Testis (tissue), 2 donors: ENCODE measurements at regions not wholly inside any gene's neighbourhood (a gene's known extent, or its start where the extent isn't known, plus 50 kb on each side); places are given as distances from the start of the nearest gene placed in this dataset.

Experiments used
- DNase-seq: peaks from one replicate; pipeline ENCODE4 v3.0.0-alpha.2; 2019
- H3K27ac ChIP-seq, 2 donors: fragments of 200-600 bp; sonication (generic); one replicate each; pipeline ENCODE4 v1.5.1; 2019
- H3K27me3 ChIP-seq: fragments of 200-600 bp; sonication (generic); one replicate; pipeline ENCODE4 v1.5.1; 2019
- H3K36me3 ChIP-seq: fragments of 200-600 bp; sonication (generic); one replicate; pipeline ENCODE4 v1.5.1; 2017; ENCODE audit warnings: low read depth; ENCODE audit errors: missing control alignments
- H3K4me1 ChIP-seq: fragments of 200-600 bp; sonication (generic); one replicate; pipeline ENCODE4 v1.5.1; 2019
- H3K4me3 ChIP-seq, 2 donors: fragments of 200-600 bp; sonication (generic); one replicate each; pipeline ENCODE4 v1.5.1; 2017 to 2019
- H3K9me3 ChIP-seq: fragments of 200-600 bp; sonication (generic); one replicate; pipeline ENCODE4 v1.5.1; 2017
- CTCF ChIP-seq, 3 experiments: fragments of 450-650 bp in 2 of 3; fragments of 200-600 bp in 1 of 3; sonication (generic) in 1 of 3; IDR thresholded peaks; one replicate each; pipeline ENCODE4 v1.5.1; 2016 to 2019; ENCODE audit warnings: antibody characterized with exemption in 3 of 3, mild to moderate bottlenecking in 2 of 3, moderate library complexity in 1 of 3
- POLR2A ChIP-seq: fragments of 450-650 bp; IDR thresholded peaks from one replicate; pipeline ENCODE4 v1.6.1; 2017; ENCODE audit warnings: antibody characterized with exemption, mild to moderate bottlenecking, moderate library complexity
- WGBS, 2 donors: methylation state at CpG; one replicate each; pipeline ENCODE4 v1.1.5; 2018; 5-methylcytosine and 5-hydroxymethylcytosine counted together
- intact Hi-C: fragments of 100-400 bp; cut with DNase I; formaldehyde crosslinking; loops from one replicate; pipeline ENCODE4 v1.15.1; 2023; ENCODE audit warnings: low total_unique reads

GRCh38 chr9:115292584-115293279 lies 174.8 kb upstream of the TNC start:
- DNase-seq: no peak
- Histone ChIP-seq H3K4me1 (peaks cover 4% of the 10 kb centered on the region), H3K9me3 (no peaks in the 10 kb centered on the region), H3K27me3 (no peaks in the 10 kb centered on the region), H3K36me3 (no peaks in the 10 kb centered on the region), H3K27ac (no peak overlapping the region), H3K4me3 (no peak overlapping the region)
- intact Hi-C loops: no loop called here
- WGBS, 2 donors: 62% methylated on average over 4 of the region's 4 CpGs
- no peak for TF ChIP-seq CTCF (IDR thresholded peaks at IDR 0.05)
- TF ChIP-seq POLR2A: no peak

- Histone ChIP-seq H3K4me3 (no peak overlapping the region), H3K9me3 (no peaks in the 10 kb centered on the region), H3K36me3 (no peaks in the 10 kb centered on the region), H3K27me3 (no peaks in the 10 kb centered on the region), H3K4me1 (peaks cover 4% of the 10 kb centered on the region), H3K27ac (no peak overlapping the region)
- intact Hi-C loops: no loop called here
- WGBS, 2 donors: 83 to 89% methylated on average over 2 of the region's 2 CpGs
- no peak for DNase-seq
- TF ChIP-seq POLR2A (no peak), CTCF (IDR thresholded peaks at IDR 0.05) (no peak)
Measured at GRCh38 chr9:115295734-115296133, 177.8 kb upstream of the TNC start.

- Histone ChIP-seq H3K27ac (no peak overlapping the region), H3K36me3 (no peaks in the 10 kb centered on the region), H3K9me3 (no peaks in the 10 kb centered on the region), H3K27me3 (no peaks in the 10 kb centered on the region), H3K4me3 (no peak overlapping the region), H3K4me1 (peaks cover 4% of the 10 kb centered on the region)
- TF ChIP-seq CTCF (IDR thresholded peaks at IDR 0.05): no peak
- TF ChIP-seq POLR2A: no peak
- DNase-seq: no peak
- WGBS, 2 donors: 62 to 71% methylated on average over 1 of the region's 1 CpG
- intact Hi-C loops: no loop called here
Measured at GRCh38 chr9:115296831-115297565, 179.0 kb upstream of the TNC start.

GRCh38 chr9:115300116-115300515 lies 182.2 kb upstream of the TNC start:
- intact Hi-C loops: no loop called here
- H3K4me1 ChIP-seq: no peaks in the 10 kb centered on the region
- no peak overlapping the region for H3K27ac ChIP-seq
- 75 to 100% methylated on average over 1 of the region's 1 CpG for WGBS, 2 donors
- TF ChIP-seq POLR2A (no peak), CTCF (IDR thresholded peaks at IDR 0.05) (no peak)
- H3K9me3 ChIP-seq: no peaks in the 10 kb centered on the region
- H3K27me3 ChIP-seq: no peaks in the 10 kb centered on the region
- H3K36me3 ChIP-seq: no peaks in the 10 kb centered on the region
- H3K4me3 ChIP-seq: no peak overlapping the region
- no peak for DNase-seq
